IPS-NIHi11 (cell line): ENCODE measurements at regions not wholly inside any gene's neighbourhood (a gene's known extent, or its start where the extent isn't known, plus 50 kb on each side); places are given as distances from the start of the nearest gene placed in this dataset.

Source experiments
- DNase-seq: peaks from one replicate; pipeline ENCODE4 v3.0.0; 2012; ENCODE audit warnings: mixed read lengths, low spot score

- DNase-seq: no peak
Measured at GRCh38 chr14:97206916-97207315, 409.7 kb downstream of the VRK1 start.

DNA sequence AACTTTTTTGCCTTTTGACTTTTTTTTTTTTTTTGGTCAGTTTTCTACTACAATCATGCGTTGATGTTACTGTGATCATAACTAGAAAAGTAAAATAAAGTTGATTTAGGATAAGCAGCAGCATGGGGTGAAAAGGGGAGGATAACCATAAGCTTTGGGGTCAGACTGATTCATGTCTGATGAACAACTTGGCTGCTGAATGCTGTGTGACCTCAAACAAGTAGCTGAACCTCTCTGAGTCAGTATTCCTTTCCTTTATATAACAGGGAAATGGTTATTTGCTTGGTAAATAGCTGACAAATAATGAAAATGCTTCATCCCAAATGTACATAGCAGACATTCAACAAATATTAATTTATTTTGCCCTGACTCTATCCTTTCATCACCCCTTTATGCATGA lies 413.0 kb downstream of the VRK1 start:
- DNase-seq: no peak

GRCh38 chr14:97212399-97212798 lies 415.2 kb downstream of the VRK1 start:
- no peak for DNase-seq

GRCh38 chr14:97213720-97214119 lies 416.5 kb downstream of the VRK1 start:
- no peak for DNase-seq

- no peak for DNase-seq
Measured at GRCh38 chr14:97215263-97215969, 418.2 kb downstream of the VRK1 start.

- DNase-seq: no peak
Measured at GRCh38 chr14:97217111-97217885, 420.1 kb downstream of the VRK1 start.

DNA sequence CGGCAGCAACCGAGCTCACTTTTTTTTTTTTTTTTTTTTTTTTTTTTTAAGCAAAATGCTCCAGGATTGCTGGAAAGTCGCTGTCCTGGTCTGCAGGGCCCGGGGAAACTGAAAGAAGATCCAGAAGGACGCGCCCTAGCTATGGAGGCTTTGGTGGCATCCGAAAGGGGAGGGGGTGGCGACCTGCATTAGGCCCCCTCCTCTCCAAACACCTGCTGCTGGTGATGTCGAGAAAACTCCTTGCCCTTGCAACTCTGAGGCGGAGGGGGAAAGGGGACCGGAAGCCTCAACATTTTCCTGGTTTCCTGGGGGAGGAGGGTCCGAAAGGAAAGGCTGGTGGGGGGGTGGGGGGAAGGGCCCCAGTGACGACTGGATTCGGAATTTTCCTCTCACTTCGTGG lies 421.1 kb downstream of the VRK1 start:
- DNase-seq: peak; percentile 39

- peak; percentile 54 for DNase-seq
Measured at GRCh38 chr14:97218691-97219430, 421.7 kb downstream of the VRK1 start.

DNA sequence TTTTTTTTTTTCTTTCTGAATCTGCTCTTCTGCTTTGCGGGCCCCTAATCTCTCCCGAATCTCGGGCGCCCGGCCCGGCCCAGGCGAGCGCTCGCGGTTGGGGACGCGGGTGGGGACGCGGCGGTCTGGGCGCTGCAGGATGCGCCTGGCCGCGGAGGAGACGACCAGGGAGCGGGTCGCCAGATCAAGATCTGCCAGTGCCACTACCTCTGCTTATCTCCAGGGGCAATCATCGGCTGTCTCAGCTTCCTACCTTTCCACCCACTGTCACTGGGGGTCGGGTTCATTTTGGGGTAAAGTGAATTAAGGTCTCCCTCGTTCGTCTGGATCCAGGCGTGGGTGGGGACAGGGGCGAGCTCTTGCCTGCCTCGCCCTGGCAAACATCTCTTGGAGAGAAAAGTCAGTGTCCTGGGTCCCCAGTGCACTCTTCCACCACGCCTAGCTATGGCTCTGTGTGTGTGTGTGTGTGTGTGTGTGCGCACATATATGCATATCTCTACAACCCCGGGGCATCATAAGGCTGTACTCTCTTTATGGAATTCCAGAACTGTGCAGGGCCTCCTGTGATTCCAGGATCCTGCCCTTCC lies 422.3 kb downstream of the VRK1 start:
- peak; percentile 19 for DNase-seq

- no peak for DNase-seq
Measured at GRCh38 chr14:97221572-97222285, 424.5 kb downstream of the VRK1 start.

DNA sequence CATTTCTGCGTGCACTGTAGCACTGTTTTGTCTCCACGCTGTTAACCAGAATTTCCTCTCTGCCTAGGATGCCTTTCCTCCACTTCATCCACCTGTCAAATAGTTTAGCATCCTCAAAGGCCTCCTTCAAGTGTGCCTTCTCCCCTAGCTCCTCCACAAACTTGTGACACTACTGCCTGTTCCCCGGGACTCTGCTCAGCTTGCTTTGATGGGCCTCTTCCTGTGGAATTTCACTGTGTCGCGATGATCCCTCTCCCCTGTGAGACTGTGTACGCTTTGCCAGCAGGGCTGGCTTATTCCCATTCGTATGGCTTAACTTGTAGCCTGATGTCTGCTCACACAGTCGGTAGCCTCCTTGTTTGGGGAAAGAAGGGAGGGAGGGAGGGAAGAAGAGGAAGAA lies 426.8 kb downstream of the VRK1 start:
- DNase-seq: no peak

- no peak for DNase-seq
Measured at GRCh38 chr14:97230051-97230450, 432.9 kb downstream of the VRK1 start.

DNA sequence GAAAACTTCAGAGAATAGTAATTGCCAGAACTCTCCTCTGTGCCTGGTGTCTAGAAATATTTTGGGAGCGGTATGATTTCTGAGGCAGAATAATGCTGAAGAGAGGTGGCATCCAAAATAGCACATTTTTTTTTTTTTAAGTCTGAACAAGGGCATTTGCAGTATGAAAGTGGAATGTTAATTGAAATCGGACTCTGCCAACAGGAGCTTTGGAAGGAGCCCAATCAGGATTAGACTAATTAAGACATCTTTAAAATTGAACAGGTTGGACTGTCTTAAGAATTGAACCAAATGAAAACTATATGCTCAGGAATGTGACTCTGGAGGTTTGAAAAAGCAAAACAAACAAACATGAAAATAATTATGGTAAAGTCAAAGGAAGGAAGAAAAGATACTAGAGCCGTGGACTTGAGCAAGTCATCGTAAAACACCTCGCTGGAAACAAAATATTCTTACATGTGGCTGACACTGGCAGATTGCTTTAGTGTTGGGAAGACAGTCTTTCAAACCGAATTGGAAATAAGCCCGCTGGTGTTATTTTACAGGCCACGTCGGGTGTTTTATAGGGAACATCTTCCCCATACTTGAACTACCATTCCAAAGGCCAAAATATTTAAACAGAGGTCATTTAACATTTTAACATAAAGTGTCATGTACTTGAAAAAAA lies 436.3 kb downstream of the VRK1 start:
- no peak for DNase-seq

DNA sequence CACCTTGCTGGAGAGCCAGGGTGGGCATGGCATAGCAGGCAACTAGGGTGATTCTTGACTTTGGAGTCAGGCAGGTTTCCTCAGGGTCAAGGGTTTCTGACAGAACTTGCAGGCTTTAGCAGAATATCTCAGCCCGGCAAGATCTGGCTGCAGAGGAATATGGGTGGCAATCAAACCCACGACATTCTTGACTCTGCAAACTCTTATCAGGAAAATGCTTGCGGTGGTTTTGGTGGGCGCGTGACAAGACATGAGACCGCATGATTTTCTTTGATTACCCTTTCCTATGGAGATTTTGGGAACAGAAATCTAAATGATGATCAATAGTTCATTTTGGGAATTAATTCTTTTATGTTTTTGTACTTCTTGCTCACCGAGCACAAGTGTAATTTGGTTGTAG lies 449.5 kb downstream of the VRK1 start:
- no peak for DNase-seq

- DNase-seq: no peak
Measured at GRCh38 chr14:97248973-97249372, 451.8 kb downstream of the VRK1 start.

DNA sequence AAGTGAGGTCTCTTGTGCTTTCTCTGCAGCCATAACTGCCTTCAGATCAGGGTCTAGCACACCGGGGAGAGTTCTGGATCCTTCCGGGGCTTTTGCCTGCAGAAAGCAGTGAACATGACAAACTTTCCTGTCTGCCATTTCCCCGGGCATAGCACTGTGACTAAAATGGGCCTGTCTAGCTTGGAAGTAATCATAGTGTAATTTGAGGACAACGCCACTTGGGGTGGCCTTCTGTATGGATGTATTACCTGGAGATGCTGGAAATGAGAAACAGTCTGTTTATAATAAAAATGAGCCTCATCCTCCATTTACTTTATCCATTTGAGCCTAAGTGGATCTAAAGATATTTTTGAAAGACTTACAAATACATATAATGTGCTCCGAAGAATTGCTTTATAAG lies 453.7 kb downstream of the VRK1 start:
- DNase-seq: no peak

DNA sequence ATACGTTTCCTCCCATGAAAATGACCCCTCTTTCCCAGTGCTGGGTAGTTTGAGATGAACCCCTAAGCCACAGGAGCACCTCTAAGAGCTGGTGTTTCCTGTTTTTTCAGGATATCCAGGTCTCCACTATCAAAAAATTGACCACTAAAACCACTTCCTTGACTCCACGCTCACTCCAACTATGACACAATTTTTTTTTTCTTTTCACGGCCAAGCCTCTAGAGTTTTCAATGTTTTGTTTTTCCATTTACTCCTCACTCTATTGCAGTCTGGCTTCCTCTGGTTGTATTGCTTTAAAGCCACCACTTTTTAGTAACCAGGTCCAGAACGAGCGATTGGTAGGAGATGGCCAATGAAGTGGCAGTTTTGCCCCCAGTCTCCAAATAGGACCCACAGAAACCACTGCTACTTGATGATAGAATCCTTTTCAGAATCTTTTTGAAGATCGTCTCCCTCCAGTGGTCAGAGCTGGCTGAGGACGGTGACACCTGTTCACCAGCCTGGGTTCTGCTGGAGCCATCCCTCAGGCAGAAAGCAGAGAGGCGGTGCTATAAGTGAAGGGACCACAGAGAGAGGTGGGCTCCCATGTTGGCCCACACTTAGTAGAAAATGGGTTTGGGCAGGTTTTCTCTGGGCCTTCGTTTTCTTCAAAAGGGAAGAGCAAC lies 454.4 kb downstream of the VRK1 start:
- peak; percentile 41 for DNase-seq

- DNase-seq: no peak
Measured at GRCh38 chr14:97253756-97254155, 456.6 kb downstream of the VRK1 start.

DNA sequence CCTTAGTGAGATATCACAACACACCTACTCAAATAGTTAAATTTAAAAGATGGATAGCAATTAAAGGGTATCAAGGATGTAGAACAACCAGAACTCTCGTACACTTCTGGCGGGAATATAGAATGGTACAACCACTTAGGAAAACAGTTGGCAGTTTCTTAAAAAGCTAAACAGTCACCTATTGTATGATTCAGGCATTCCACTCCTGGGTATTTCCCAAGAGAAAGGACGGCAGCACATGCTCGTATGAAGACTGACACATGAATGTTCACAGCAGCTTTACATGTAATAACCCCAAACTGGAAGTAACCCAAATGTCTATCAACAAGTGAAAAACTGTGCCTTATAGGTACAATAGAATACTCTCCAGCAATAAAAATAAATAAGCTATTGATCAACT lies 465.2 kb downstream of the VRK1 start:
- DNase-seq: no peak

DNA sequence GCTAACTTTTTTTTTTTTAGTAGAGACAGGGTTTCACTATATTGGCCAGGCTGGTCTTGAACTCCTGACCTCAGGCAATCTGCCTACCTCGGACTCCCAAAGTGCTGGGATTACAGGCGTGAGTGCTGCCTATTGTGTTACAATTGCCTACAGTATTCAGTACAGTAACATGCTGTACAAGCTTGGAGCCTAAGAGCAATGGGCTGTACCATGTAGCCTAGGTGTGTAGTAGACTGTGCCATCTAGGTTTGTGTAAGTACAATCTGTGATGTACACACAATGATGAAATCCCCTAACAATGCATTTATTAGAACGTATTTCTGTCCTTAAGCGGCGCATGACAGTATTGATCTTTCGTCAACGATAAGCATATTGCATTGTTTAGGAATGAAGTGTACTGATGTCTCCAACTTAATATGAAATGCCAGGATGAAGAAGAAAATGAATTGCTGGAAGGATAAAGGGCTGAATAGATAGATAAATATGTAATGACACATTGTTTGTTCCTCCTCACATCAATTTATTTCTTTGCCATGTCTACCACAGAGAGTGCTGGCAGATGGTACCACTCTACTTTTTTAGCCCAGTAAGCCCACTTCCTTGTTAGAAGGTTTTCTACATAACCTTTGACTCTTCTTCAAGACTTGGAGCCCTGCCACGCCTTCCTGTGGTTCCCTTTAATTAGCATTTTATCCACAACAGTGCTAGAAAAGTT lies 467.5 kb downstream of the VRK1 start:
- DNase-seq: no peak
